ENCODE measurements at regions not wholly inside any gene's neighbourhood (a gene's known extent, or its start where the extent isn't known, plus 50 kb on each side); places are given as distances from the start of the nearest gene placed in this dataset.
"Not testable (repeated sequence)": the region's sequence is repeated elsewhere in the genome, so short reads cannot be mapped to it uniquely, and the experiment has no call there.

DNA sequence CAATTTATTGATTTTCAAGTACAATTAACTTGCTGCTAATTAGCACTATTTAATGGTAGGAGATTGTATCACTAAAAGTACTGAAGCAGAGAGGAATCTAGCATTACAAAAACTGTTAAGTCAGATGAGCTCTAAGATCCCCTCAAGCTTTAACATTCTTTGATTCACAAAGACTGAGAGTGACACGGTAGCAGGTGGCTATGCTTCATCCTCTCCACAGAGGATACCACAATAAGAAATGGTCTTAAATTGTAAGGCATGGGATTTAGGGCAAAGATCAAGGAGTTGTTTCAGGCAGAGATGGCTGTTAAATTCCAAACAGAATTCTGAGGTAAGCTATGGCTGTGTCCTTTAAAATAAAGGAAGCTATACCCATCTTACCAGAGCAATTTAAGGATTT lies 67.8 kb upstream of the BEND6 start:
- no peak overlapping the region for H3K4me3 Mint-ChIP-seq
- peaks cover 12% of the 10 kb centered on the region for H3K4me1 Mint-ChIP-seq (ENCODE audit: low read depth)
- H3K27ac Mint-ChIP-seq, result no peak overlapping the region
- ATAC-seq, result no peak
- no peaks in the 10 kb centered on the region for H3K36me3 Mint-ChIP-seq (ENCODE audit: low read depth)
- H3K9me3 Mint-ChIP-seq (ENCODE audit: insufficient read depth), result no peaks in the 10 kb centered on the region
- POLR2A ChIA-PET, result no interaction called here
- CTCF ChIA-PET, result interaction anchor here (0.9 to 1.9 kb wide), 2 partner anchors 16 to 429 kb away, joined by 4 read pairs; no protein-coding TSS in a partner anchor
- no peak for DNase-seq
- peaks cover 11% of the 10 kb centered on the region for H3K27me3 Mint-ChIP-seq (ENCODE audit: low read depth)

- ATAC-seq (no peak), DNase-seq (no peak)
- Mint-ChIP-seq H3K27ac (no peak overlapping the region), H3K4me3 (no peak overlapping the region), H3K4me1 (ENCODE audit: low read depth) (no peaks in the 10 kb centered on the region), H3K9me3 (ENCODE audit: insufficient read depth) (no peaks in the 10 kb centered on the region), H3K27me3 (ENCODE audit: low read depth) (peaks cover 8% of the 10 kb centered on the region), H3K36me3 (ENCODE audit: low read depth) (no peaks in the 10 kb centered on the region)
- ChIA-PET CTCF (no interaction called here), POLR2A (no interaction called here)
Measured at GRCh38 chr6:56877922-56878321, 77.0 kb upstream of the BEND6 start.

- POLR2A ChIA-PET, result no interaction called here
- DNase-seq (no peak), ATAC-seq (no peak)
- CTCF ChIA-PET, result no interaction called here
- Mint-ChIP-seq H3K4me1 (ENCODE audit: low read depth) (no peaks in the 10 kb centered on the region), H3K4me3 (no peak overlapping the region), H3K36me3 (ENCODE audit: low read depth) (no peaks in the 10 kb centered on the region), H3K27ac (no peak overlapping the region), H3K9me3 (ENCODE audit: insufficient read depth) (no peaks in the 10 kb centered on the region), H3K27me3 (ENCODE audit: low read depth) (peaks cover 6% of the 10 kb centered on the region)
Measured at GRCh38 chr6:56875961-56876360, 78.9 kb upstream of the BEND6 start.

GRCh38 chr6:56875523-56875922 lies 79.4 kb upstream of the BEND6 start:
- Mint-ChIP-seq H3K36me3 (ENCODE audit: low read depth) (no peaks in the 10 kb centered on the region), H3K27ac (no peak overlapping the region), H3K27me3 (ENCODE audit: low read depth) (peaks cover 6% of the 10 kb centered on the region), H3K9me3 (ENCODE audit: insufficient read depth) (no peaks in the 10 kb centered on the region), H3K4me3 (no peak overlapping the region), H3K4me1 (ENCODE audit: low read depth) (no peaks in the 10 kb centered on the region)
- CTCF ChIA-PET, result no interaction called here
- DNase-seq (no peak), ATAC-seq (no peak)
- POLR2A ChIA-PET, result no interaction called here

GRCh38 chr6:56874328-56874727 lies 80.6 kb upstream of the BEND6 start:
- Mint-ChIP-seq H3K36me3 (ENCODE audit: low read depth) (no peaks in the 10 kb centered on the region), H3K27ac (no peak overlapping the region), H3K4me1 (ENCODE audit: low read depth) (no peaks in the 10 kb centered on the region), H3K9me3 (ENCODE audit: insufficient read depth) (no peaks in the 10 kb centered on the region), H3K27me3 (ENCODE audit: low read depth) (peaks cover 6% of the 10 kb centered on the region), H3K4me3 (no peak overlapping the region)
- POLR2A ChIA-PET, result no interaction called here
- CTCF ChIA-PET, result interaction anchor here (0.8 to 1.6 kb wide), 2 partner anchors 29 to 175 kb away, joined by 4 read pairs; no protein-coding TSS in a partner anchor
- no peak for DNase-seq
- ATAC-seq, result no peak

- DNase-seq; H3K36me3 Mint-ChIP-seq (ENCODE audit: low read depth); H3K27me3 Mint-ChIP-seq (ENCODE audit: low read depth); ATAC-seq; H3K4me1 Mint-ChIP-seq (ENCODE audit: low read depth); POLR2A ChIA-PET; H3K9me3 Mint-ChIP-seq (ENCODE audit: insufficient read depth); CTCF ChIA-PET; H3K27ac Mint-ChIP-seq; H3K4me3 Mint-ChIP-seq: not testable (repeated sequence)
Measured at GRCh38 chr6:56870053-56870452, 84.9 kb upstream of the BEND6 start.

GRCh38 chr6:56869346-56869745 lies 85.6 kb upstream of the BEND6 start:
- Mint-ChIP-seq H3K4me3 (no peak overlapping the region), H3K36me3 (ENCODE audit: low read depth) (no peaks in the 10 kb centered on the region), H3K9me3 (ENCODE audit: insufficient read depth) (no peaks in the 10 kb centered on the region), H3K27me3 (ENCODE audit: low read depth) (peaks cover 2% of the 10 kb centered on the region), H3K27ac (no peak overlapping the region), H3K4me1 (ENCODE audit: low read depth) (no peaks in the 10 kb centered on the region)
- POLR2A ChIA-PET, result no interaction called here
- CTCF ChIA-PET, result no interaction called here
- ATAC-seq (no peak), DNase-seq (no peak)

DNA sequence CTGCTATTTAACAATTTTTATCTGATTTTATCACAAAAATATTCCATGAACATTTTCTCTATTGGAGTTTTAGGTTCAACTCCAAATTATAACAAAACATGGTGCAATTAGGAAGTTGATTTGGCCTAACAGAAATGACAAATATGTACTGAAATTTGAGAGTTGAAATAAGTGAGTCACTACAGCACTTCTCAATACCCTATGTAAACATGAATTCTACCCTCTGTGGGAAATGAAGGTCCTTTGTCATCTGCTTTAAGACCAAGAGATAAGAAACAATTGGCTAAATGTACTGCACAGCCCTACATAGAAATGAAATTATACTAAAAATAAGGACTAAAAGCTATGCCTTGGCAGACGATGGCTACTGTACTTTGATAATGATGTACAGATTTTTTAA lies 86.2 kb upstream of the BEND6 start:
- Mint-ChIP-seq H3K4me3 (no peak overlapping the region), H3K36me3 (ENCODE audit: low read depth) (no peaks in the 10 kb centered on the region), H3K27me3 (ENCODE audit: low read depth) (peaks cover 2% of the 10 kb centered on the region), H3K4me1 (ENCODE audit: low read depth) (no peaks in the 10 kb centered on the region), H3K9me3 (ENCODE audit: insufficient read depth) (no peaks in the 10 kb centered on the region), H3K27ac (no peak overlapping the region)
- ChIA-PET CTCF (no interaction called here), POLR2A (no interaction called here)
- no peak for DNase-seq
- ATAC-seq, result no peak

DNA sequence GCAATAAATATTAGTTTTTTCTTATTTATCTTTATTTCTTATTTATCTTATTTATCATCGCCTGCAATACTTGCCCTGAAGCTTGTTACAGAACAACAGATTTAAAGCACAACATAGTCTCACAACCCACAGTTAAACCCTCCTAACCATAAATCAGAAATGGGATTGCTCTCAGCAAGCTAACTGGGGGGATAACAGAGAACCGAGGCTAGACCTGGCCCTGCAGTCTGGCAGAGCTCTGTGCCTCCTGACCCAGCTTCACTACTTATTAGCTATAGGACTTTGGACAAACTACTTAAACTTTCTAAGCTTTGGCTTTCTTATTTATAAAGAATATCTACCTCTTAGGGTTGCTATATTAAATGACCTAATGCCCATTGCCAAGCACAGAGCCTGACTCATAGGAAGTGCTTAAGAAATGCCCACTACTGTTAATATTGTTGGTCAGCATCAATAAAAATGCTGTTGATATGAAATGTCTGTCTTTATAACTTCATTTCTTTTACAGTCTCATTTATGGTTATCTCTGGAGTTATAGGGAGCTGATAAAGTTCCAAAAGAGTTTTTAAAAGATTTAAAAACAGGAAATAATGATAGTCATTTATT lies 87.9 kb upstream of the BEND6 start:
- DNase-seq, result no peak
- no peaks in the 10 kb centered on the region for H3K36me3 Mint-ChIP-seq (ENCODE audit: low read depth)

DNA sequence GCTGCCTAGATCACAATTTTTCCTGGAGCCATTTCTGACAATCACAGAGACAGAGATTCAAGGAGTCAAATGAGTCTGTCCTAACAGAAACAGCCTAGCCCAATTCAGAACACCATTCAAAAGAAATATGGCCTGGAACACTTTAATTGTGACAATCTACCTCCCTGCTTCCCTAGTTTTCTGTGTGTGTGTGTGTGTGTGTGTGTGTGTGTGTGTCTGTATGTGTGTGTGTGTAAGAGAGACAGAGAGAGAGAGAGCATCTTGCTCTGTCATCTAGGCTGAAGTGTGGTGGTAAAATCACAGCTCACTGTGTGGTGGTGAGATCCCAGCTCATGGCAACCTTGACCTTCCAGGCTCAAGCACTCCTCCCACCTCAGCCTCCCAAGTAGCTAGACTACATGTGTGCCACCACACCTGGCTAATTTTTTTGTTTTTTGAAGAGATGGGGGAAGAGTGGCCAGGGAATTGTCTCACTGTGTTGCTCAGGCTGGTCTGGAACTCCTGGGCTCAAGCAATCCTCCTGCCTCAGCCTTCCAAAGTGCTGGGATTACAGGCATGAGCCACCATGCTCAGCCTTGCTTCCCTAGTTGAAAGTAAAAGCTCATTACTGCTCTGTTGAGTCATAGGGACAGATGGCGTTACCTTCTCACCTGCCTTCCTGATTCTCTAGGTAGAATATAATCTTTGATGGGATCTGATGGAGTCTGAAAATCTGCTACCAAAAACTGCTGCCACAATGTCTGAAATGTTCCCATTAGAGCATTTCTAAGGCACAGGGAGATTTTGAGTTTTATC lies 89.6 kb upstream of the BEND6 start:
- no peaks in the 10 kb centered on the region for H3K4me1 Mint-ChIP-seq (ENCODE audit: low read depth)
- peaks cover 13% of the 10 kb centered on the region for H3K27me3 Mint-ChIP-seq (ENCODE audit: low read depth)
- ChIA-PET POLR2A (no interaction called here), CTCF (no interaction called here)
- DNase-seq (no peak), ATAC-seq (no peak)
- no peak overlapping the region for H3K27ac Mint-ChIP-seq
- H3K9me3 Mint-ChIP-seq (ENCODE audit: insufficient read depth), result no peaks in the 10 kb centered on the region
- H3K4me3 Mint-ChIP-seq, result no peak overlapping the region
- H3K36me3 Mint-ChIP-seq (ENCODE audit: low read depth), result no peaks in the 10 kb centered on the region

More for the DNA sequence above, 87.9 kb upstream of the BEND6 start:
- Mint-ChIP-seq H3K4me1 (ENCODE audit: low read depth) (no peaks in the 10 kb centered on the region), H3K9me3 (ENCODE audit: insufficient read depth) (no peaks in the 10 kb centered on the region), H3K4me3 (no peak overlapping the region), H3K27me3 (ENCODE audit: low read depth) (peaks cover 5% of the 10 kb centered on the region), H3K27ac (no peak overlapping the region)
- ChIA-PET POLR2A (no interaction called here), CTCF (no interaction called here)
- no peak for ATAC-seq

DNA sequence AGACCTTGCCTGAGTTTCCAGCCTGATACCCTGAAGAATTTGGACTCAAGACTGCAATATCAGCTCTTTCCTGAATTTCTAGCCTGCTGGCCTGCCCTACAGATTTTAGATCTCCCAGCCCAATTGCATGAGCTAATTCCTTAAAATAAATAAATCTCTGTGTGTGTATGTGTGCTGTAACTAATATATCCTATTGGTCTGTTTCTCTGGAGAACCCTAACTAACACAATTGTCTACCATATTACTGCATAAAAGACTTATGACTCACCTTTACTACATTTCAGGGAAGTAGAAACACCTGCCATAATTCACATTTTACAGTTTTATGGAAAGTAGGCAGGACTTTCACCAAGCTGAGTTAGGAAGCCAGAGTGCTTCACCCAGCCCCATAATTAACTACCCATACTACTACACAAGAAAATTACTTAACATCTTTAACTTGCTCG lies 90.7 kb upstream of the BEND6 start:
- no peaks in the 10 kb centered on the region for H3K36me3 Mint-ChIP-seq (ENCODE audit: low read depth)
- H3K4me1 Mint-ChIP-seq (ENCODE audit: low read depth), result no peaks in the 10 kb centered on the region
- POLR2A ChIA-PET, result no interaction called here
- no peaks in the 10 kb centered on the region for H3K9me3 Mint-ChIP-seq (ENCODE audit: insufficient read depth)
- no peak overlapping the region for H3K27ac Mint-ChIP-seq
- peaks cover 11% of the 10 kb centered on the region for H3K27me3 Mint-ChIP-seq (ENCODE audit: low read depth)
- no peak overlapping the region for H3K4me3 Mint-ChIP-seq
- DNase-seq, result no peak
- no peak for ATAC-seq
- CTCF ChIA-PET, result no interaction called here

- DNase-seq, result no peak
- Mint-ChIP-seq H3K36me3 (ENCODE audit: low read depth) (no peaks in the 10 kb centered on the region), H3K4me1 (ENCODE audit: low read depth) (no peaks in the 10 kb centered on the region), H3K27me3 (ENCODE audit: low read depth) (peaks cover 13% of the 10 kb centered on the region), H3K9me3 (ENCODE audit: insufficient read depth) (no peaks in the 10 kb centered on the region), H3K27ac (no peak overlapping the region), H3K4me3 (no peak overlapping the region)
- POLR2A ChIA-PET, result no interaction called here
- CTCF ChIA-PET, result no interaction called here
- no peak for ATAC-seq
Measured at GRCh38 chr6:56863366-56863765, 91.5 kb upstream of the BEND6 start.
